Endothelial cell (in vitro differentiated cells): ENCODE measurements at regions not wholly inside any gene's neighbourhood (a gene's known extent, or its start where the extent isn't known, plus 50 kb on each side); places are given as distances from the start of the nearest gene placed in this dataset.

Experiments
- DNase-seq: peaks from one replicate; pipeline ENCODE4 v3.0.0; 2021; ENCODE audit warnings: low spot score
- H3K27ac Mint-ChIP-seq: one replicate; pipeline ENCODE4 v1.8.0; 2021; ENCODE audit warnings: mixed read lengths, inconsistent platforms; ENCODE audit not compliant: unreplicated experiment
- H3K27me3 Mint-ChIP-seq: one replicate; pipeline ENCODE4 v1.8.0; 2021; ENCODE audit warnings: mild to moderate bottlenecking, moderate library complexity, mixed read lengths, inconsistent platforms; ENCODE audit not compliant: unreplicated experiment
- H3K36me3 Mint-ChIP-seq: one replicate; pipeline ENCODE4 v1.8.0; 2021; ENCODE audit warnings: mild to moderate bottlenecking, low read depth, mixed read lengths, inconsistent platforms; ENCODE audit not compliant: unreplicated experiment
- H3K4me1 Mint-ChIP-seq: one replicate; pipeline ENCODE4 v1.8.0; 2021; ENCODE audit warnings: mild to moderate bottlenecking, mixed read lengths, inconsistent platforms; ENCODE audit not compliant: unreplicated experiment
- H3K4me3 Mint-ChIP-seq: one replicate; pipeline ENCODE4 v1.8.0; 2021; ENCODE audit warnings: mild to moderate bottlenecking, mixed read lengths, inconsistent platforms; ENCODE audit not compliant: unreplicated experiment
- H3K9me3 Mint-ChIP-seq: one replicate; pipeline ENCODE4 v1.8.0; 2021; ENCODE audit warnings: mixed read lengths, inconsistent platforms; ENCODE audit not compliant: unreplicated experiment
- TF ChIP-seq, protein P1 (sequence below): fragments of 200-600 bp; sonication (generic); IDR thresholded peaks from one replicate; pipeline ENCODE4 v1.5.0; 2021; ENCODE audit warnings: antibody characterized with exemption; ENCODE audit not compliant: unreplicated experiment

DNA sequence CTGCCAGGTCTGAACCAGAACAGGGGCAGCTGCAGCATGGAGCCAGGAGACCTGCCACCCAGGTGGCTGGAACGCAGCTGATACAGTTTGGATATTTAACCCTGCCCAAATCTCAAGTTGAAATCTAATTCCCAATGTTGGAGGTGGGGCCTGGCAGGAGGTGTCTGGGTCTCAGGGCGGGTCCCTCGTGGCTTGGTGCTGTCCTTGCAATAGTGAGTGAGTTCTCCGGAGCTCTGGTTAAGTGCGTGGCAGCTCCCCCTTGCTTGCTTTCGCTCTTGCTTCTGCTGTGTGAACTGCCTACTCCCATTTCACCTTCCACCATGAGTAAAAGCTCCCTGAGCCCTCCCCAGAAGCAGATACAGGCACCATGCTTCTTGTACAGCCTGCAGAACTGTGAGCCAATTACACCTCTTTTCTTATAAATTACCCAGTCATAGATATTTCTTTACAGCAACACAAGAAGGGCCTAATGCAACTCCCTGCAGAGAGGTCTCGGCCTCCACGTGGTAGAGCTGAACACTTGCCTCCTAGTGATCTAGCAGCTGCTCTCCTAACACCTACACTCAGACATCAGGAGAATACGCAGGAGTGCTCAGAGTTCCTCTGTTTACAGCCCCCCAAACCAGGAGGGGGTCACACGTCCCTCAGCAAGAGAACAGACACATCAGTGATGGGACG lies 203.7 kb downstream of the CTTN start:
- H3K4me1 Mint-ChIP-seq = no peaks in the 10 kb centered on the region
- H3K9me3 Mint-ChIP-seq = no peaks in the 10 kb centered on the region
- no peak overlapping the region for H3K27ac Mint-ChIP-seq

DNA sequence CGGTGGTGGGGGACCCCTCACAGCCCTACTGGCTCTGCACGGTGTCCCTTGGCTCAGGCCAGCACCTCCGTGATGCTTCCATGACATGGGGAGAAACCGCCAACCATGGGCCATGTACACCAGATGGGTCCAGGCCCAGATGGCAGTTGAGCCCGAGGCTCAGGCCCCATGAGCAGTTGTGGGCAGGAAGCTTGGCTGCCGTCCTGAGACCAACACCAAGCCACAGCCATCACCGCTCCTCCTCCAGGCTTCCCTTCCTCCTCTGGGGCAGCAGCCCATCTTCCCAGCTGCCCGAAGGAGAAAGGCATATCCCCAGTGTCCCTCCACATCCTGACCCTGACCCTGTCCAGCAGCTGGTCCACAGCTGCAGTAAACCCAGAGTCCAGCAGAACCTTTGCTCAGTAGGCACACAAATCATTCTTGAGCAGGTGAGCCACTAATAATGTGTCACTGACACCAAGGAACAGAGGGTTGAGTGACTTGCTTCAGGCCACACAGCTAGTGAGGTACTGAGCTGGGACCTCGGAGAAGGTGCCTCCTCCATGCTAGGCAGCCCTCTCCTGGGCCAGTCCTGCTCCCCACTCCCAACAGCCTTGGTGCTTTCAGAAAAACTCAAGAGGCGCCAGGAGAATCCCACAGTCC lies 204.9 kb downstream of the CTTN start:
- H3K4me1 Mint-ChIP-seq = no peaks in the 10 kb centered on the region
- no peak for DNase-seq

More for the DNA sequence above, 203.7 kb downstream of the CTTN start:
- Mint-ChIP-seq H3K27me3 (peaks cover 5% of the 10 kb centered on the region), H3K36me3 (no peaks in the 10 kb centered on the region), H3K4me3 (no peak overlapping the region)
- TF ChIP-seq, protein P1, sequence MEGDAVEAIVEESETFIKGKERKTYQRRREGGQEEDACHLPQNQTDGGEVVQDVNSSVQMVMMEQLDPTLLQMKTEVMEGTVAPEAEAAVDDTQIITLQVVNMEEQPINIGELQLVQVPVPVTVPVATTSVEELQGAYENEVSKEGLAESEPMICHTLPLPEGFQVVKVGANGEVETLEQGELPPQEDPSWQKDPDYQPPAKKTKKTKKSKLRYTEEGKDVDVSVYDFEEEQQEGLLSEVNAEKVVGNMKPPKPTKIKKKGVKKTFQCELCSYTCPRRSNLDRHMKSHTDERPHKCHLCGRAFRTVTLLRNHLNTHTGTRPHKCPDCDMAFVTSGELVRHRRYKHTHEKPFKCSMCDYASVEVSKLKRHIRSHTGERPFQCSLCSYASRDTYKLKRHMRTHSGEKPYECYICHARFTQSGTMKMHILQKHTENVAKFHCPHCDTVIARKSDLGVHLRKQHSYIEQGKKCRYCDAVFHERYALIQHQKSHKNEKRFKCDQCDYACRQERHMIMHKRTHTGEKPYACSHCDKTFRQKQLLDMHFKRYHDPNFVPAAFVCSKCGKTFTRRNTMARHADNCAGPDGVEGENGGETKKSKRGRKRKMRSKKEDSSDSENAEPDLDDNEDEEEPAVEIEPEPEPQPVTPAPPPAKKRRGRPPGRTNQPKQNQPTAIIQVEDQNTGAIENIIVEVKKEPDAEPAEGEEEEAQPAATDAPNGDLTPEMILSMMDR = no peak
- no peak for DNase-seq

DNA sequence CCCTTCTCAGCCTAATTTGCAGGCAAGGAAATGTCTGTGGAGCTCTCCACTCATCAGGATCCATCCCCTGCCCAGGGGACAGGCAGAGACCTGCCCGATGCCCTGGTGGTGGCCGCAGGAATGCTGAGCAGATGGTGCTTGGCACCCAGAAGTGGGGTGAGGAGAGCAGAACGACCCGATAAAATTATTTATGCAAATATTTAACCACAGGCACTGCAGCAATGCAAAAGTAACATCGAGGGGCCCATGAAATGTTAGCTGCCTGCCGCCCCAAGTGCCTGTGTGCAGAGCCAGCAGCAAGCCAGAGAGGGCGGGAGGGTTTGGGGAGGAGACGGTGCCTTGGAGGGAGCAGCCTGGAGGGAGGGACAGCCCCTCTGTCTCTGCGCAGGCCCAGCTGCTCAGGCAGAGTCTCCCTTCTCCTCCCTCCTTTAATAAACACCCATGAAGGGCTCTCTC lies 205.5 kb downstream of the CTTN start:
- TF ChIP-seq, protein P1 = no peak
- peaks cover 8% of the 10 kb centered on the region for H3K27me3 Mint-ChIP-seq
- H3K4me1 Mint-ChIP-seq = no peaks in the 10 kb centered on the region
- H3K4me3 Mint-ChIP-seq = no peak overlapping the region
- no peak overlapping the region for H3K27ac Mint-ChIP-seq
- no peaks in the 10 kb centered on the region for H3K36me3 Mint-ChIP-seq
- no peaks in the 10 kb centered on the region for H3K9me3 Mint-ChIP-seq
- no peak for DNase-seq

More for the DNA sequence above, 204.9 kb downstream of the CTTN start:
- Mint-ChIP-seq H3K4me3 (no peak overlapping the region), H3K27me3 (peaks cover 5% of the 10 kb centered on the region), H3K27ac (no peak overlapping the region), H3K36me3 (no peaks in the 10 kb centered on the region), H3K9me3 (no peaks in the 10 kb centered on the region)
- TF ChIP-seq, protein P1 = no peak

DNA sequence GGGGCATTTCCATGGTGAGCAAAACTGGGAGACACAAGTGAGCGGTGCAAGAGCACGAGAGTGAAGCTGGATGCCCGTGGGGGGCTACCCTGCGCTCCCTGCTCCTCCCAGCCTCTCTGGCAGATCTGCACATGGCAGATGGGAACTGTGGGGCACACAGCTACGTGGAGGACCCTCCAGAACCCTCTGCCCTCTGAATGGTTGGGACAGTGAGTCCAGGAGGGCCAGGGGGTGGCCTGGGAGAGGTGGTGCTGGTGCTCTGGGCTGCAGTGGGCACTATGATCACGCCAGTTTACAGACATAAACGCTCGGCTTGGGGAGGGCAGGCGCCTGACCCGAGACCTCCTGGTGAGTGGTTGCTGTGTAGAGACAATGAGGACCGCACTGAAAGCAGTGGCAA lies 205.9 kb downstream of the CTTN start:
- no peak overlapping the region for H3K4me3 Mint-ChIP-seq
- H3K4me1 Mint-ChIP-seq = no peaks in the 10 kb centered on the region
- DNase-seq = no peak

More for the DNA sequence above, 205.9 kb downstream of the CTTN start:
- H3K27ac Mint-ChIP-seq = no peak overlapping the region
- no peaks in the 10 kb centered on the region for H3K36me3 Mint-ChIP-seq
- no peaks in the 10 kb centered on the region for H3K9me3 Mint-ChIP-seq
- TF ChIP-seq, protein P1 = no peak
- peaks cover 8% of the 10 kb centered on the region for H3K27me3 Mint-ChIP-seq
